ENCODE measurements at regions not wholly inside any gene's neighbourhood (a gene's known extent, or its start where the extent isn't known, plus 50 kb on each side); places are given as distances from the start of the nearest gene placed in this dataset.

- H3K79me2 ChIP-seq (ENCODE audit: control insufficient read depth in 1 of 2, insufficient read depth in 2 of 2, low read length in 2 of 2), result no peaks in the 10 kb centered on the region
- H3K4me1 ChIP-seq (replicated peaks in 1 of 4; ENCODE audit: control insufficient read depth in 3 of 4, insufficient read depth in 4 of 4, low read length in 3 of 4), result no peaks in the 10 kb centered on the region
- POLR2A ChIA-PET (ENCODE audit: partially characterized antibody), result no interaction called here
- H2BK20ac ChIP-seq (ENCODE audit: low read length), result no peak overlapping the region
- no peak overlapping the region for H3K9ac ChIP-seq (replicated peaks in 1 of 4; ENCODE audit: extremely low read depth in 1 of 4, low read depth in 3 of 4, low read length in 3 of 4)
- no peak overlapping the region for H3K18ac ChIP-seq (ENCODE audit: extremely low read depth, low read length)
- H4K20me1 ChIP-seq (replicated peaks in 1 of 2; ENCODE audit: control insufficient read depth in 1 of 2, insufficient read depth in 2 of 2, low read length in 2 of 2), result no peaks in the 10 kb centered on the region
- H3K4me2 ChIP-seq (ENCODE audit: insufficient read depth in 1 of 2, low read depth in 2 of 2, low read length in 2 of 2), result no peak overlapping the region
- H3K36me3 ChIP-seq (ENCODE audit: control insufficient read depth in 2 of 4, insufficient read depth in 4 of 4, low read length in 3 of 4), result no peaks in the 10 kb centered on the region
- H2BK12ac ChIP-seq (ENCODE audit: low read depth, low read length), result no peak overlapping the region
- DNase-seq (ENCODE audit: low read depth in 1 of 2, low spot score in 2 of 2) (no peak), FAIRE-seq (no peak)
- no peak overlapping the region for H3K14ac ChIP-seq (ENCODE audit: insufficient read length)
- no peak overlapping the region for H4K91ac ChIP-seq (replicated peaks; ENCODE audit: insufficient read length, low read length)
- H3K4ac ChIP-seq (replicated peaks; ENCODE audit: insufficient read length, low read depth, low read length), result no peak overlapping the region
- no peak overlapping the region for H2BK120ac ChIP-seq (replicated peaks; ENCODE audit: low read depth, low read length)
- H2AFZ ChIP-seq (ENCODE audit: low read length), result no peak overlapping the region
- no peak overlapping the region for H3K27ac ChIP-seq (ENCODE audit: low read depth, low read length)
- H2BK15ac ChIP-seq (ENCODE audit: low read length), result no peak overlapping the region
- TF ChIP-seq FOSL1 (IDR thresholded peaks at IDR 0.05; ENCODE audit: insufficient read depth, low read depth, low read length) (no peak), KDM1A (IDR thresholded peaks at IDR 0.05; ENCODE audit: borderline replicate concordance, low read length) (no peak), SUZ12 (IDR thresholded peaks at IDR 0.05; ENCODE audit: low read length) (no peak), SP4 (IDR thresholded peaks at IDR 0.05; ENCODE audit: low read length) (no peak), POU5F1 (IDR thresholded peaks at IDR 0.05; ENCODE audit: low read depth, low read length) (no peak)
- no peak overlapping the region for H2BK5ac ChIP-seq (ENCODE audit: low read depth, low read length)
- CTCF ChIA-PET (ENCODE audit: partially characterized antibody), result interaction anchor here (1.8 kb wide), 1 partner anchor 18 kb away, joined by 3 read pairs; no protein-coding TSS in a partner anchor
- H3K23ac ChIP-seq (ENCODE audit: insufficient read length), result no peak overlapping the region
- H4K5ac ChIP-seq (ENCODE audit: insufficient read length, low read depth, low read length), result no peak overlapping the region
- no peak overlapping the region for H2AK5ac ChIP-seq (ENCODE audit: low read depth, low read length)
- no peaks in the 10 kb centered on the region for H3K27me3 ChIP-seq (replicated peaks in 1 of 4; ENCODE audit: control insufficient read depth in 3 of 4, extremely low read depth in 1 of 4, insufficient read depth in 3 of 4, low read length in 3 of 4)
- no peaks in the 10 kb centered on the region for H3K23me2 ChIP-seq (ENCODE audit: low read depth, low read length)
- no peak overlapping the region for H3K4me3 ChIP-seq (ENCODE audit: extremely low read depth in 1 of 4, insufficient read depth in 2 of 4, low read depth in 3 of 4, low read length in 4 of 4)
- H3K79me1 ChIP-seq (ENCODE audit: low read depth, low read length), result no peaks in the 10 kb centered on the region
- no peak overlapping the region for H3K56ac ChIP-seq (replicated peaks; ENCODE audit: insufficient read length, low read depth, low read length)
- H3K9me3 ChIP-seq (ENCODE audit: insufficient read depth in 2 of 2, low read depth in 1 of 2, low read length in 1 of 2), result peaks cover 0 to 3% of the 10 kb centered on the region in 2 experiments; a peak in 1 of 4 replicates
- no peak overlapping the region for H4K8ac ChIP-seq (ENCODE audit: extremely low read depth, insufficient read depth, low read length)
Measured at GRCh38 chr3:29080967-29081366, 199.9 kb upstream of the RBMS3 start.

Data from H1 (cell line).